GM19452 (cell line): ENCODE measurements at regions not wholly inside any gene's neighbourhood (a gene's known extent, or its start where the extent isn't known, plus 50 kb on each side); places are given as distances from the start of the nearest gene placed in this dataset.

Experiments
- ATAC-seq: cut with Tn5 transposase; IDR thresholded peaks from one replicate; pipeline ENCODE4 v1.9.1; 2021; ENCODE audit not compliant: unreplicated experiment

GRCh38 chr15:100703032-100703578 is 100.7 kb downstream of the ASB7 start:
- peak; percentile 100 for ATAC-seq

DNA sequence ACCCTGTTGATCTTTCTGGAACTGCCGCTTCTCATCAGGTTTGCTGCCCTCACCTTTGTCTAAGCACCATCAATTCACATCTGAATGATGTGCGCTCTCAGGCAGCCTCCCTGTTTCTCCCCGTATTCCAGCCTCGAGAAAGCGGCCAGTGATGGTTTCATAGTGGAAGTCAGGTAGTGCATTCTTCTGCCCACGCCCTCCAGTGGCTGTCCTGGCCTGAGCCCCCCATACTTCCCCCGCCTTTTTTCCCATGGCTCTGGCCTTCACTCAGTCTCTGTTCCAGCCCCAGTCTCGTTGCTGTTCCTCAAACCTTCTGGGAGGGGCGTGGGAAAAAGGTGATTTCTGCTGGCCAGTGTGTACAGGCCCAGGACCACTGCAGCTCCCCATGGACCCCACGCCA is 101.3 kb downstream of the ASB7 start:
- ATAC-seq: no peak

GRCh38 chr15:100704281-100705055 is 102.1 kb downstream of the ASB7 start:
- no peak for ATAC-seq

DNA sequence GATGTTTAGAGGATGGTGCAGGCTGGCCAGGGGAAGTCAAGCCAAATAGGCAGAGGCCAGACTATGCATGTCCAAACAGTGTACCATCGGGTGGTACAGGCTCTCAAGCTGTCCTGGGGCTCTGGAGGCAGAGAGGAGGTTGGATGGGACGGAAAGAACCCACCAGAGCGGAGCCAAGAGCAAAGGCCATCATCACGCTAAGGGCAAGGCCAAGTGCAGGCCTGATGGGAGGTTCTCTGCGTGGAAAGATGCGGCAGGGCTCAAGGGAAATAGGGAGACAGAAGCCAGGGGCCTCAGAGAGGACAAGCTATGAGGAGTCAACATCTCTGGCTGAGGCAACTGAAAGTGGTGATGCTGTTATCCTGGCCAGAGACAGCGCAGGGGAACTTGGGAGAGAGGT is 102.7 kb downstream of the ASB7 start:
- ATAC-seq: no peak

DNA sequence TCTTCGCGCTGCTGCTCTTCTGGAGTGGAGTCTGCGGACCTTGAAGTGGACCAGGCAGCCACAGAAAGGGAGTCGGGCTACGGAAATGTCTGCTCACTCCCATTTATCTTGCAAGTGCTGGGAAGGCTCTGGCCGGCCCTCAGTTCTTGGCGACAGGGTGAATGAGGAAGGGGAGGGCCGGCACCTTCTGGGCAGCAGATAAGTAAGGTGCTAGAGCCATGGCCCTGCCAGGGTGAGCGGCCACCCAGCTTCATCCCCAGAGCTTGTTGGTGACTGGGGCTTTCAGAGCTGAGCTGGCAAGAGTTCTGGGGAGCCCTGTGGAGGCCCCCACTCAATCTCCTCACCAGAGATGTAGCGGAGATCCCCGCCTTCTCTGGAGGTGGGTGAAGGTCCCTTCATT is 103.5 kb downstream of the ASB7 start:
- ATAC-seq: no peak

DNA sequence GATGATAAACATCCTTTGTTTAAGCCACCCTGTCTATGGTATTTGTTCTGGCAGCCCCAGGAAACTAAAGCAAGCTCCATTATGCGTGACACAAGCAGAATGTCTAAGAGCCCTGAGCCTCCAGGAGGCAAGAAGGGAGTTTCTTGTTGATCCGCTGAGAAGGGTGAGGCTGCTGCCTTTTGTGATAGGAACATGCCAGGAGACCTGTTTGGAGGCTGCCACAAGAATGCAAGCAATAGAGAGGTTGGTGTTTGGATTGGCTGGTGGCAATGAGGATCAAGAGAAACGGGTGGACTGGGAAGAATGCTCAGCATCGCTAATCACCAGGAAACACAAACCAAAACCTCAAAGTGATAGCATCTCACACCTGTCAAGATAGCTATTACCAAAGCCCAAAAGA is 104.8 kb downstream of the ASB7 start:
- no peak for ATAC-seq

- no peak for ATAC-seq
These were observed 106.5 kb downstream of the ASB7 start for GRCh38 chr15:100708916-100709315.

DNA sequence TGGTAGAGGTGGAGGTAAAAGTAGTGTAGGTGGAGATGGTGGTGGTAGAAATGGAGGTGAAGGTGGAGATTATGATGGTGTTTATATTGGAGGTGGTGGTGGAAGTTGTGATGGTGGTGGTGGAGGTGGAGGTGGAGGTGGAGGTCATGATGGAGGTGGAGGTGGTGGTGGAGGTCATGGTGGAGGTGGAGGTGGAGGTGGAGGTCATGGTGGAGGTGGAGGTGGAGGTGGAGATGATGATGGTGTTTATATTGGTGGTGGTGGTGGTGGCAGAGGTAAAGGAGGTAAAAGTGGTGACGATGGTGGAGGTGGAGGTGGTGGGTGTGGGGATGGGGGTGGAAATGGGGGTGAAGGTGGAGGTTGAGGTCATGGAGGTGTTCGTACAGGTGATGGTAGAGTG is 107.8 kb downstream of the ASB7 start:
- no peak for ATAC-seq

- ATAC-seq: no peak
These were observed 108.5 kb downstream of the ASB7 start for GRCh38 chr15:100710744-100711515.

DNA sequence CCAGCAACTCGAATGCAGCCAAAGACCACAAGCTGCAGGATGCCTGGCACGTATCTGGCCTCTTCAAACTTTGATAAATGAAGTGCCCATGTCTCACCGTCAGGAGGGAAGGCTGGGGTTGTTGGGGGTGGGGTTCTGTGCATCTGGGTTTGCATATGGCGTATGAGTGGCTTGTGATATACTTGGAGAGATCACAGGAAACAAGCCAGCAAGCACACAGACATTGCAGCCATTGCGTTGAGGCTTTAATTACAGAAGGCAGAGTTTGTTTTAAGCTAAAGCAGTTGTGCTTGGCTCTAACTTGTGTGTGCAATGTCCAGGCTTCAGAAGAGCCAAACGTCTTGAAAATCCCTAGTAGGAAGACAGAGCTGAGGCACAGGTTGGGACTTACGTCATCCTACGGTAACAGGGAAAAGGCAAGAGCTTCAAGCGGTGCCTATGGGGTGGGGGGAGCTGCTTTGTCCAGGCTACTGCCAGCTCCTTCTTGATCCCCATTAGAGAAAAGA is 109.2 kb downstream of the ASB7 start:
- ATAC-seq: no peak

DNA sequence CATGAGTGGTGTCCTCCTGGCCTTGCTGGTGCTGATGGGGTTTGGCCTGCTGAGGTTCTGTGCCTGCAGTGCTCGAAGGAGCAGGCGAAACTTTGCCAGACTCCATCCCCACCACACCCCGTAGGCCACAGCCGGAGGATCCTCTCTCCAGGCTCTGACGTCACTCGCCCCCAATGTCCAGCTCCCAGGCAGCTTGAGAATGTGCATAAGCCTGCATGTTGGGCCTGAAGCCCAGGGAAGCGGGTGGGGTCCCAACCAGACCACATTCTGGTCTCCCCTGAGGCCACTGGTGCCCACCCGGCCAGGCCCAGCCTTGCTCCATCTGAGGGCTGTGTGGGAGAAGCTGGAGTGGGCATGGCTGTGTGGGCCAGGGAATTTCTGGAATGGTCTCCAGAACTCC is 109.8 kb downstream of the ASB7 start:
- ATAC-seq: no peak

DNA sequence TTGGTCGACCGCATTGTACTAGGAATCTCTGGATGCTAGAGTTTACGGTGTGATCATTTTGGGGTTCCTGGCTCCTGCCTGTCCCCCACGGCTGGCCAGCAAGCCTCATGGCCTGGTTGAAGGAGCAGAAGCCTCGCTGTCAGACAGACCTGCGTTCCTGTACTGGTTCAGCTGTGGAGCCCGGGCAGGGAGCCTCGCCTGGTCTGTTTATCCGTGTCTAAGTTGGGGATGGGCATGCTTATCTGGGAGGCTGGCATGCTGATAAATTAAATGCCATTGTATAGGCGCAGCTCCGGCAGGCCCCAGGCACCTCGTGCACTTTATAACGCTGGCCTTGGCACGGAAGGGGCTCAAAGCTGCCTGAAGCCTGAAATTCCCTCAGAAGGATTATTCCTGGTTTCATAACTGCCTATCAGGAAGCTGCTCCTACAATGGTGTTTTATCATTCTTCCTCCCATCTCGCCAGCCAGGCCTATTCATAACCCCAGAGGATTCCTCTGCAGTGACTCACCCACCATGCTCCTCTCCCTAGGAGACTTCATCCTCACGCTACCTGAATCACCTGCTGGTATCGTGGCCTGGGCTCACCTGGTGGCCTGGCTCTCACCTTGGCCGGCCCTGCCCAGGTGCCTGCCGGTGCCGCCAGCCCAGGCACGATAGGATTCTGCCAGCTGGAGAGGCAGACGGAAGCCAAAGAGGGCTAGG is 110.9 kb downstream of the ASB7 start:
- no peak for ATAC-seq

GRCh38 chr15:100714034-100714748 is 111.8 kb downstream of the ASB7 start:
- no peak for ATAC-seq

- no peak for ATAC-seq
These were observed 112.5 kb downstream of the ASB7 start for GRCh38 chr15:100714749-100715342.

DNA sequence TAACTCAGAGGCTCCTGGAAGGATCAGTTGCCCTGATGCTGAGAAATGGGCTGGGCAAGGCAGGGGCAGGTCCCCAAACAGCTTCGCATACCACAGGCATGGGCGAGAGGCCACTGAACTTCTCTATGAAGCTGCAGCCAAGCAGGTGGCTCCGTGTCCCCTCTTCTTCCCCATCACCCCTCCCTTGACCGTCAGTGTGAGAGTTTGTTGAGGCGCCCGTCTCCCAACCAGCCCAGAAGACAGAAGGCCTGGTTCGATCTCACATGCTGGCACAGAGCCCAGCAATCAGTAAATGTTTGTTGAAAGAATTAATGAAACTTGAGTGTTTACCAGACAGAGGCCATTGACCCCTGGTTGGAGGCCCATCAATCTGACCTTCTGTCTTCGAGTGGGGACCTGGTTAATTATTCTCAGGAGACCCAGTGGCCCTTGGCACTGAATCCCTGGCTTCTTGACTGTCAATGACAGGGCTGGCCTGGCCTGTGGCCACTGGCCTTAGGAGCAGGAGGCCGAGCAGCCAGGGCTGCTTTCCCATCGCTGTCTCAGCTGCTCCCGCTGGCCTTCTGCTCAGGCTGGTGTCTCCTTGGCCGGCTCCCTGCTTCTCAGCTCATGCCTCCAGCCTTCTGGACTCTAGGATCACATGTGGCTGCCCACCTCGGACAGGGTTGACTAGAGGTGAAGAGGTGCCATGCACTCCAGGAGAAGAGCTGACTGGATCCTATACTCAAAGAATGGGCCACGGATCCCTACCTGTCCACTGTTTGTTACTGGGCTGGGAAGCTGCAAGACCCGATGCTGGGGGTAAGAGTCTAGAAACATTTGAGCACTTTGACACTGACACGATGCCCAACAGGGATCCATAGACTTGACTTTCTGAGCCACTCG is 113.4 kb downstream of the ASB7 start:
- no peak for ATAC-seq

DNA sequence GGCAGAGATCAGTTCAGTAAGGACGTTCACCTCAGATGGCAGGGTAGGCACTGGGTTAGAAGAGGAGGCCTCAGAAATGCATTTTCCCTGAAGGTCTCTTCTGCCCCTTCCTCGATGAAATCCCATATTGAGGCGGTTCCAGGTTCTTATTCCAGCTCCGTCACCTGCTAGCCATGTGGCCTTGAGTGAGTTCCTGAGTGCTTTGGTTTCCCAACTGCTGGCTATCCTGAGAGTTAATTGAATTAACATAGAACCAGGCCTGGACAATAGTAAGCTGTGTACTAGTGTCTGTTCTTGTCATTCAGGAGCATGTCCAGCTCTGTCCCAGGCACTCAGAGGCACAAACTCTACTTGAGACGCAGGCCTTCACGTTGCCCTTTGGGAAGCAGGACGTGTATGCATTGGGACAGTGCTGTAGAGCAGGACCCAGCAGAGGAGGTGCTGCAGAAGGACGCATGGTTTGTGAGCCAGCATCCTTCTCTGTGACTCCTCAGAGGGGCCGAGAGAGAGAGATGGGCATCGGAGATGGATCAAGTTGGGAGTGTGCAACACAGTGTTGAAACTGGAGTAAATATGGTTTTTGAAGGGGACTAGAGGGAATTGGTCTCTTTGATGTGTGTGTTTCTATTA is 114.2 kb downstream of the ASB7 start:
- no peak for ATAC-seq

DNA sequence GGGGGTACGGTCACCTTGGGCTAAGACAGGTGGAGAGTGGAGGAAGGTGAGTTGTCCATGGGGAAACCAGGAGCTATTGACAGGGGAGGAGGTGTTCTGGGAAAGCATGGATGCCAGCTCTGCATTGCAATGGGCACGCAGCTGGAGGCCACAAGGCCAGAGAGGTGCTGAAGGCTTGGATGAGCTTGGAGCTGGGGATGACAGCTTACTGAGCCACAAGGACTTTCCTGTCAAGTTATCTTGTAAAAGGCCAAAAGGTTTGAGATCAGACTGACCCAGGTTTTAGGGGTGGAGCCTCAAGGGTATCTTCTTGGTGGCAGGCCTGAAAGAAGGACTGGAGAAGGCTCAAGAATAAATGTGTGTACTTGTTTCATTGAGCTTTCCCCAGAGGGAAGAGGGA is 115.2 kb downstream of the ASB7 start:
- no peak for ATAC-seq

- ATAC-seq: no peak
These were observed 115.9 kb downstream of the ASB7 start for GRCh38 chr15:100718075-100718980.
